Fibroblast of upper back skin (primary cell): ENCODE measurements at regions not wholly inside any gene's neighbourhood (a gene's known extent, or its start where the extent isn't known, plus 50 kb on each side); places are given as distances from the start of the nearest gene placed in this dataset.

ENCODE experiments used
- DNase-seq: peaks from one replicate; pipeline ENCODE4 v3.0.0-alpha.2; 2013

DNA sequence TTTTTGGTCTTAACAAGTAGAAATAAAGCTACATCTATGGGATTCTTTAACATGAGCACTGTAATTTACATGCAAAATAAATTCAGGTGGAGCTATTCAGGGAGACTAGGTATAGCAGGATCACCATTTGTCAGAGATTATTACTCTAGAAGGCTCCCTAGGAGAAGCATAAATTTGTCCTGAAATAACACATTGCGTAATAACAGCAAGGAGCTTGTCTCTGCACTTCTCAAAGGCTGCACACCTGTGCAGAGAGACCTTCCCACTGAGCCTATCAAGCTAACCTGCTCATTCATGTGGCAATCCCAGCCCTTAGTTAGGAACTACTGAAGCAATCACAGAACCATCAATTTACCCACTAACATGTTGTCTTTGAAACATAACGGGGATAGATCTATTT lies 437.4 kb upstream of the MC4R start:
- no peak for DNase-seq

DNA sequence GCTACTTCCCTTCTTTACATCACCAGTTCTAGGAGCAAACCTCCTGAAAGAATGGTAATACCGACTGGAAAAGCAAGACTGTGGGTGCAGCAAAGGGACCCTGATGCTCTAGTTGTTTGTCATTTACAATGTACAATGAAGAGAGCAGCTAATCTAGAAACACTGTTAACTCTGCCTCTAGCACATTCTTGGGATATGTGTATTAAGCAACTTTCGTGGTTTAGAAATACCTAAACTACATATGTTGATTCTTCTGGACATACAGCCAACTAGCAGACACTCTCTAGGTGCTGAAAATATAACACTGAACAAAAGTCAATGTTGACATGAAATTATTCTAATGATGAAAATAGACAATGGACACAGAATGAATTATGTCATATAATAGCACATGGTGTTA lies 440.3 kb upstream of the MC4R start:
- DNase-seq, result peak; percentile 1

DNA sequence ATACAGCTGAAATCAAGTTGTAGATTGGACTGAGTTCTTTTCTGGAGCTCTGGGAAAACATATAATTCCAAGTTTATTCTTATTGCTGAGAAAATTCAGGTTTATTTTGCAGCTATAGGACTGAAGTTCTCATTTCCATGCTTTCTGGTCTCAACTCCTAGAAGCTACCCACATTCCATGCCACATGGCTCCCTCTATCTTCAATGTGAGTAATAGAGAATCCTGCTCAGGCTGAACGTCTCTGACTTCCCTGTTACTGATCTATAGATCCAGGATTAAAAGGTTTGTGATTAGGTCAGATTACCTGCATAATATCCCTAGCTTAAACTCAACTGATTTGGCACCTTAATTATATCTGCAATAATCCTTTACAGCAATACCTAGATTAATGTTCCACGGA lies 453.8 kb upstream of the MC4R start:
- DNase-seq, result no peak

DNA sequence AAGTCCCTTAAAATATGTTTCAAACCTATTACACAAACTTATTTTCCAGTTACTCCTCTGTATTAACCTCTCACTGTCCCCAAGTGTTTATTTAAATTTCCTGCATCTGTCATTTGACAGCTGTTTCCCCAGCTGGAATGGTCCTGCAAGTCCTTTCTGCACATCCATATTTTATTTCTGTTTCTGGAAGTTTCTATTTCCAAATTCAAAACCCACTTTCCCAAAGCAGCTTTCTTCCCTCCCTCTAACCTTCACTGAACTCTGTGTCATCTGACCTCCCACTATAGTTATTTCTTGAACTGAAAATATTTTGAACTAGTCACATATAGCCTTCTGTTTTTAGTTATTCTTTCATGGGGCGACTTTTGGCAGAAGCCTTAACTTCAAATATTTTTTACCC lies 459.4 kb upstream of the MC4R start:
- DNase-seq, result no peak

DNA sequence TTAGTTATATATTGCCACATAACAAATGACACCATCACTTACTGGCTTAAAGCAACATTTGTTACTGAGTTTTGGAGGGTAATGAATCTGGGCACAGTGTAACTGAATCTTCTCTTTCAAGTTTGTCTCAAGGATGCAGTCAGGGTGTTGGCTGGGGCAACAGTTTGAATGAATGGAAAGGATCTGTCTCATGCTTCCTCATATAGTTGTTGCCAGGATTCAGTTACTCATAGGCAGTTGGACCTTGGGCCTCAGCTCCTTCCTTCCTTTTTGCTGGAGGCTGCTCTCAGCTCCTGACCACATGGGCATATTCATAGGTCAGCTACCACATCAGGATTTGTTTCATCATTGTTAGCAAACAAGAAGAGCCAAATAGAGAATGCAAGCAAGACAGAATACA lies 466.1 kb upstream of the MC4R start:
- no peak for DNase-seq

DNA sequence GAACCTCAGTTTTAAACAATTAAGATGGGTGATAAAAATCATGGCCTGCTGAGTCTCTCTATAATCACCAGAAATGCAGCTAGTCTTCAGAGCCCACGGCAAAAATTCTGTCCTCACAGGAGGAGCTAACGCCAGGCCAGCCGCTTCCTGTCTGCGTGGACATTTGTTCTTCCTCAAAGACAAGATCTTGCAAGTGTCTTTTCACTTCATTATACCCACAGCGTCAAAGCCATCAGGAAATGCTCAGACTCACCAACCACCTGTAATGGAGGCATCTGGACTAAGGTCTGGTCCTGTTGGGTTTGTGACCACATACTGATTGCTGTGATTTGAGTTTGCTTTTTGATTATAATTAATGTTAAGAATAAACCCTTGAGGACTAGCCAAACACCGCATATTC lies 473.8 kb upstream of the MC4R start:
- no peak for DNase-seq

DNA sequence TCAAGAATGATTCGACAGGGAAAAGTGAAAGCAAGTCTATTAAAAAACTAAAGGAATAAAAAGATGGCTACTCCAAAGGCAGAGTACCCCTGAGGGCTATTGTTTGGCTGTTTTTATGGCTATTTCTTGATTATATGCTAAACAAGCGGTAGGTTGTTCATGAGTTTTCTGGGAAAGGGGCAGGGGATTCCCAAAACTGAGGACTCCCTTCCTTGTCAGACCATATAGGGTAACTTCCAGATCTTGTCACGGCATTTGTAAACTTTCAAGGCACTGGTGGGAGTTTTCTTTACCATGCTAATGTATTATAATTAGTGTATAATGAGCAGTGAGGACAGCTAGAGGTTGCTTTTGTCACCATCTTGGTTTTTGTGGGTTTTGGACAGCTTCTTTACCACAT lies 474.9 kb upstream of the MC4R start:
- no peak for DNase-seq

DNA sequence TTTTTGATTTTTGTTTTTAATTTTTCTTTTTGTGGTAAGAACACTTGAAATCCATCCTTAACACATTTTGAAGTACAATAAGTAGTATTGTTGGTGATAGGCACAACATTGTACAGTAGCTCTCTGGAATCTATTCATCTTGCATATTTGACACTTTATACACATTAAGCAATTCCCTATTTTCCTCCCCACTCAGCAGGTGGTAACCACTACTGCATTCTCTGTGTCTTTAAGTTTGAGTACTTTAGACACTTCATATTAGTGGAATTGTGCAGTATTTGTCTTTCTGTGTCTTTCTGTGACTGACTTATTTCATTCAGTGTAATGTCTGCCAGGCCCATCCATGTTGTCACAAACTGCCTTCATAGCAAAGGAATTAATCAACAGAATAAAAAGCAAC lies 471.7 kb upstream of the CDH20 start:
- peak; percentile 19 for DNase-seq

DNA sequence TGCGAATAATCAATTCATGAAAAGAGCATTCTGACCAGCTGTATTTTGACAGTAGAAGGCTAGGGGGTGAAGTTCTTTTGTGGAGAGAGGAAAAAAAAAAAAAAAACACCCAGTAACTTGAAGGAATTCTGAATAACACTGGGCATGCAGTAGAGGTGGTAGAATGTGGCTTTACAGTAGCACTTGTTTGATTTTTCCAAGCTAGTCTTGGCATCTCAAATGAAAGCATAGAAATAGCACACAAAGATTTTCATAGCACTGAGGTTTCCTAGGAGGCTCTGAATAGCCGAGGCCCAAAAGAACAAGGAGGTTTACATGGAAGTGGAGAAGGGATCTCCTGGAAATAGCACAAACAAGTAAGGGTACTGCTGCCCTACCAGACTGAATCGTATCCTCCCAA lies 470.2 kb upstream of the CDH20 start:
- no peak for DNase-seq

DNA sequence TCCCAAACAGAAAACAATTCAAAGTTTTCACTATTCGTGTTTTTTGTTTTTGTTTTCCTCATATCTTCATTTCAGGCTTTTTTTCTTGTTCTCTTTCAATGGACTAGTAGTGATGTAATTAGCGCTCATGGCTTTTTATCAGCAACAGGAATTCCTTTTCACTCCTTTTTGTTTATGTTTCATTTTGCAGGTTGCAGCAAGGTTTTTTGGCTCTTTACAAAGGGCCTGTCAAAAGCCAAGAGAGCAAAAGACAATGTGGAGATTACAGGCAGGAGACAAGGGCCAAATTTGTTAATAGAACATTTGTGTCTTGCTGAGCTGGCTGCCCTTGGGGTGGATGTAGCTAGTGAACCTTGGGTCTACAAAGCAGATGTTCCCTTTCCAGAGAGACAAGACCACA lies 467.4 kb upstream of the CDH20 start:
- no peak for DNase-seq

DNA sequence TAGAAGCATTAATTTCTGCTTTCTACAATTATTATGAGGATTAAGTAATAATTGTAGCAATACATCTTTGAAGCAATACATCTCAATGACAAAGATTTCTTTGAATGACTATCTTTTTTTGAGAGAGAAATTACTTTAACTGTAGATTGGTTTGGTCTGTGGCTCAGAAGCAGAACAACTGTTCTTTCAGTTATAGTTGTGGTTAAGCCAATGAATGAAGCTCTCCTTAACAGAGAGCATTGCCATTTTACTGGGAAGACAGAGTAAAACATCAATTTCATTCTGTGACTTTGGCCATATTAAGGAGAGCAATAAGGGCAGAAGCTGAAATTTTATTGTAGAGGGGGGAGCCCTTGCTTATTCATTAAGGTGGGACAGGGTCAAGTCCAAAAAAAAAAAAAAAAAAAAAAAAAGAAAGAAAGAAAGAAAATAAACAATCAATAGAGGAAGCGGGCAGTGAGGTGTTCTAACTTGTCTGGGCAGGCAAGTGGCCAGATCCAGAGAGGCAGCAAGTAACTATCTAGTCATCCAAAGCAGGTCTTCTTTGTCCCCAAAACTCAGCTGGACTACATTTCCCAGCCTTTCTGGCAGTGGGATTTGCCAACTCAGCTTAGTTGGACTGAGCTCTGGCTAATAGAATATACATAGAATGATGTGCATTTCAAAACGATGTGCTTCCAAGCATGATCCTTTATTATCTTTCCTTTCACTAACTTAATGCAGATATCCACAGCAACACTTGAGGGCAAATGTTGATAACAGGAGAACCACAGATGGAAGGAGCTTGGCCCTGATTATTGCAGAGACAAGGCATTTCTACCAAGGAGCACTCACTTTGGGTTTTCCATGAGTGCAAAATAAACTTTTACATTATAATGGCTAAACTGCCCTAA lies 462.7 kb upstream of the CDH20 start:
- no peak for DNase-seq

DNA sequence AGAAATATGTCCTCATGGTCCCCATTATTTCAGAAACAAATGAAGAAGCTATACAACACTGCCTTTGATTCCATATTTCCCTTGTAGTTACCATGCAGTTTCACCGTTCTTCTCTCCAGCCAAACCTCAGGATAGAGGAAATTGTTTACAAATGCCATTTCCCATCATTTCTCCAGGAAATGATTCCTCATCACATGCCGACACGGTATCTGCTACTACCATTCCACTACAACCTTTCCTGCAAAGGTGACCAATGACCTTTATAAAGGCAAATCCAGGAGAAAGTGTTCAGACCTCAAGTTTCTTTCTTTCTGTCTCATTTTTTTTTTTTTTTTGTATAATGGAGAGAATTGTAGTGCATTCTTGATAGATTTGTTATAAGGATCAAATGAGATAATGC lies 460.8 kb upstream of the CDH20 start:
- DNase-seq, result no peak

DNA sequence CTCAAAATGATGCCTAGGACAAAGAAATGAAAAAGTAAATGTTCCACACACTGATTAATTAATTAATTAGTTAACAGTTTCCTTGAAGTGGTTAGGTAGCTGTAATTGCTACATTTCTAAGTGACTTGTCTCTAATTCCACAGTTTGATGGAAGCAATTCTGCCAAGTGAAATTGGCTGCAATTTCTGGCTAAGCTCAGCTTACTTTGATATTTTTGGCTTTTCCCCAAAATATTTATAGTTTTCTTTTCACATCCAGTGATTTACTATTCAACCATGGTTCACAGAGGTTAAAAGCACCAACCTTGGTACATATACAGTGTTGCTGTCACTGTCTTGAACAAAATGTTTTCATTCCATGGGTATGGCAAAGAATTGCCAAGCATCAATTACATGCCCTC lies 459.5 kb upstream of the CDH20 start:
- no peak for DNase-seq

DNA sequence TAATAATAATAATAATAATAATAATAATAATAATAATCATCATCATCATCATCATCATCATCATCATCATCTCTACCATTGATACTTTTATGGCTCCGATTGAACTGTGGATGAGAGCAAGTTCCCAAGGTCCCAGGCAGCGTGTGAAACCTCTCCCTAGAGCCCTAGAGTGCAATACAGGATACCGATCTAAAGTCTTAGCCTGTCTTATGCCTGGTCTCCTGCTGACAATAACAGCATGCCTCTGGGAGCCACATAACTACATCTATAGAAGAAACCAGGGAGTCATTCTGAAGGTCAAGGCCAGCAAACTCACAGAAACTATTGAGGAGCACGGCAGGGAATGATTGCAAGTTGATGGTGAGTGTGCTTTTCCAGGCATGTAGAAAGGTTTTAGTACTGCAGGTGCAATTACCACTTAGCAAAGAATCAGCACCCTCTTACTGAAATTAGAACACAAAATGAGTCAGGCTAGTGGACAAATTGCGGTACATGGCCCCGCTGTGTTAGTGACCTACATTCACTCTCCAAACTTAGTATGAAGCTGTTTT lies 457.2 kb upstream of the CDH20 start:
- DNase-seq, result no peak

DNA sequence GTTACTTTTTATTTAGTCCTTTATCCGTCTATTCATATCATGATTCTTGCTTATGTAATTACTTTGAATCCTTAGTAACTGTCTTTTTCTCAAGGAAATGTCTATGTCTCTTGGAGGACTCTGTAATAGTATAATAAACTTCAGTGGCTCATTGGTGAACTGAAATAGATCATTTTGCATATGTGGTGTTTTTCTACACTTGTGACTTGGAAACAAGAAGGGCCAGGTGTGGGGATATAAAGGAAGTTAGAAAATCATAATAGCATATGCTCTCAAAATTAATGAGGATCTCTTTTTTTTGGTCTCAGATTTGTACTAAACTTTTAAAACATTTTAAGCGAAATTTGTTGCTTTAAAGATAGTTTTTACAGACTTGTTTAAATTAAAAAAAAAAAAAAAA lies 453.0 kb upstream of the CDH20 start:
- no peak for DNase-seq

DNA sequence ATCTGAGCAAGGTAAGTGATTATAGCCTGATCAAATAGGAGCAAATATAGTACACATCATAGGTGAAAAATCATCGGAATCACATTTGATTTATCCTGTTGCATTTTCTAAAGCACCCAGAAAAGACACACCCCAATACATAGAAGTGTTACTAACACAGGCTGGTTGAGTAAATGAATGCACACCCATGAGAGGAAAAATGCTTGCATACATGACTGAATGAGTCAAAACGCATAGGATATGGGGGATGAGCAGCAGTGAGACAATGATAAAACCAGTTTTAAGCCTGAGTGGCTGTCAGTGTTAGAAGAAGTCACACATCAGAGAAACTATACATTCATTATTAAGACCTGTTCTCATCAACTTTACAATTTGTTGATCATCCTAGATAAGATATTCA lies 449.6 kb upstream of the CDH20 start:
- DNase-seq, result no peak

DNA sequence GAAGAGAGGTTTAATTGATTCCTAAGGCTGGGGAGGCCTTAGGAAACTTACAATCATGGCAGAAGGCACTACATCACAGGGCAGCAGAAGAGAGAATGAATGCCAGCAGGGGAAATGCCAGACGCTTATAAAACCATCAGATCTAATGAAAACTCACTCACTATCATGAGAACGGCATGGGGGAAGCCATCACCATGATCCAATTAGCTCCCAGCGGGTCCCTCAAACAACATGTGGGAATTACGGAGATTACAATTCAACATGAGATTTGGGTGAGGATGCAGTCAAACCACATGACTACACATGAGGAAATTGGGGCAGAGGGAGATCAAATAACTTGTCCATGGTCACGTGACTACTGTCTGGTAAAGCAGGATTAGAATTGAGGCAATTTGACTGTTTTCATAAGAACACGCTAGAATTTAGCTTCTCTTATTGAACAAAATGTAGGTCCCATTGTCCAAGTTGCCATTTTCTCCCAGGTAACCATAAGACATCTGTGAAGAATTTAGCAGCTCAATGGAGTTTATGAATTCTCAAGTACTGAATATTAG lies 445.1 kb upstream of the CDH20 start:
- no peak for DNase-seq

DNA sequence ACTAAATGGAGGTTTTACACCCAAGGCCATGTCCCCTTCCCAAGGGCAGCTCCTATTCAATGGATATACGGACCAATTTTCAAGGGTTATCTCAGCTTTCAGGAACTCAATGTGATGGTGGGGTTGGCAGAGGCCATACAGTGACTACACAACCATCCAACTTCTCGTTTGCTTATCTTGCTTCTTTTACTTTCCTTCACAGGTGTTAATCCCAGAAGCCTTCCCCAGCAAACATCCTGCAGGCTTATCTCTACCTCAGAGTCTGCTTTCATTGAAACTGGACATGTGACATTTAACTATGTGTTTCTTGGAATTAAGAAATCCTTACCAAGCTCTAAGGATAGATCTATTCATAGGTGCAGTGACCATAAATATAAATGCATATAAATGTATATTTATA lies 443.8 kb upstream of the CDH20 start:
- DNase-seq, result no peak

DNA sequence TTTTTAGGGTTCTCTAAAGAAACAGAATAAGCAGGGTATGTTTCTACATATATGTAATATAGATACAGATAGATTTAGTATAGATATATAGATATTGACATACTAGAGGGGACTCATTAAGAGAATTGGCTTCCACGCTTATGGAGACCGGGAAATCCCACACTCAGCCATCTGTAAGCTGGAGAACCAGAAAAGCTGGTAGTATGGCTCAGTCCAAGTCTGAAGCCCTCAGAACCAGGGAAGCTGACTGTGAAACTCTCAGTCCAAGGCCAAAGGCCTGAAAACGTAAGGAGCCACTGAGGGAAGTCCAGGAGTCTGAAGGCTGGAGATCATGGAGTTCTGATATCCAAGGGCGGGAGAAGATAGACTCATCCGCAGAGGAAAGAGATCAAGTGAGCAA lies 441.3 kb upstream of the CDH20 start:
- no peak for DNase-seq

DNA sequence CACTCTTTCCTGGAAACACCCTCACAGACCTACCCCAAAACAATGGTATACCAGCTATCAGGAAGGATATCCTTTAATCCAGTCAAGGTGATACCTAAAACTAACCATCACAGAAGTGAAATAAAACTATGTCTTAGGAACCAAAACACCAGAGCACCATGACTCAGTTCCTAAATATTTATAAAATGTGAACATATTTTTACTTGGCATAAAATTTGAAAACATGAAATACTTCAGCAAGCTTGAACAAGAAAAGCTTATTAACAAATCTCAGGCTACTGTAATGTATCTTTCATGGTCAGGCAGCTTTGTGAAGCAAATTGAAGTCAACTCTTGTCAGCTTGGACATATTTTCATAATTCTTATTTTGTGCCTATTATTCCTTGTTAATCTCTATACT lies 440.8 kb upstream of the CDH20 start:
- peak; percentile 42 for DNase-seq

DNA sequence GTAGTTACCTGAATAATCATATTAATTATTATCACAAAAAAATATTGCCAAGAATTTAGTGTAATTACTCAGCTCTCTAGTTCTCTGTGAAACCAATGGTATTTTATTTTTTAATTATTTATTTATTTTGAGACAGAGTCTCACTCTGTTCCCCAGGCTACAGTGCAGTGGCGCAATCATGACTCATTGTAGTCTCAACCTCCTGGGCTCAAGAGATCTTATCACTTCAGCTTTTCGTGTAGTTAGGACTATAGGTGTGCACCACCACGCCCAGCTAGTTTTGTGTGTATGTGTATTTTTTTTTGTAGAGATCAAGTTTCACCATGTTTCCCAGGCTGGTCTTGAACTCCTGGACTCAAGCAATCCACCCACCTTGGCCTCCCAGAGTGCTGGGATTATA lies 440.4 kb upstream of the CDH20 start:
- peak; percentile 51 for DNase-seq

DNA sequence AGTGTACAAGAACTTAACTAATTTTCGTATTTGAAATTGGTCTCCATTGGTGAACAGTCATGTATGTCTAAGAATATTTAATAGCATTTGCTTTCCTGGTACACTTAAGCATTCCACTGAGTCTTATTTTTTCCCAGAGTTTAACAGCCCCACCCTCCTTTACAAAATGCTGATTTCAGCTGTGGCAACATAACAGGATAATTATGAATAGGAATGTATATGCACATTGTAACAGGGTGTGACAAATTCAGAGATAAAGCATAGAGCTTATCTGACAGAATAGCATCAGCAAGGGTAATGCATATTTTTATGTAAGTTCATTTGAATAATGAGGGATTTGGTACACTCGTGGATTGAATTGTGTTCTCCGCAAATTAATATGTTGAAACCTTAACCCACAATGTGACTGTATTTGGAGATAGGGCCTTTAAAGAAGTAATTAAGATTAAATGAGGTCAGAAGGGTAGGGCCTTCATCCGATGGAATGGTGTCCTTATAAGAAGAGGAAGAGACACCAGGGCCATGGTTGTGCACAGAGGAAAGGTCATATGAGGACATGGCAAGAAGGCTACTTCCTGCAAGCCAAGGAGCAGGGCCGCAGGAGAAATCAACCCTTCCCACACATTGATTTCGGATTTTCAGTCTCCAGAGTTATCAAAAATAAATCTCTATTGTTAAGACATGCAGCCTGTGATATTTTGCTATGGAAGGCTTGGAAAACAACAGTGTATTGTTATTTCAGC lies 439.7 kb upstream of the CDH20 start:
- DNase-seq, result no peak

DNA sequence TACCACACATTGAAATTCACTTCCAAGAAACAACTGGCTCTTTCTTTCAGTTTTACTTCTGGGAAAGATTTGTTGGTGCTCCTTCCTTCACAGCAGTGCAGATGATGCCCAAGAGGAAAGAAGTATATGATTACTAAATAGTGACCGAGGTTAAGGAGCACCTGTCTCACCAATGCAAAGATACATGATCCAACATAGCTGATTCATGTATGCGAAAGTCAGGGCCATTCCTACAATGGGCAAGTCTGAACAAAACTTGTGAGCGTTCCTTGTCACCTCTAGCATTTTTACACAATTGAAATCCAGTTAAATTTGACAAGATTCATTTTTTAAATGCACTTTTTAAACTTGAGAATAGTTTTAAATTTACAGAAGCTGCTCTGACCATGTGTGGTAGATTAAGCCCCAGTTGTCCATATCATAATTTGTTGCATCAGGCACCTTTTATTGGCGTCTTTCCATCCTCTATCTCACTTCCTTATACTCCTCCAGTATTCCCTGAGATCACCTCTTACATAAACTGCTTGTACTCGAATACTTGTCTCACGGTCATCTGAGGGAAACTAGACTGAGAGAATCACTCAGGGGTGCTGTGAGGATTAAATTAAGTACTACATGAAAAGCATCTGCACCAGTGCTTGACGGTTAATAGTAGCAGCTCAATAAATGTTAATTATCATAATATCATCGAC lies 438.8 kb upstream of the CDH20 start:
- DNase-seq, result no peak
